SIG-M5 treated with dmso at 0.1 percent for 504 hours (cell line): ENCODE measurements at regions not wholly inside any gene's neighbourhood (a gene's known extent, or its start where the extent isn't known, plus 50 kb on each side); places are given as distances from the start of the nearest gene placed in this dataset.
A peak's percentile ranks its signal among the peaks of the same experiment; 100 is the strongest.

ENCODE experiments used
- DNase-seq: peaks from one replicate; lab custom pipeline; 2025; ENCODE audit not compliant: unreplicated experiment; lab: John Stamatoyannopoulos, UW

DNA sequence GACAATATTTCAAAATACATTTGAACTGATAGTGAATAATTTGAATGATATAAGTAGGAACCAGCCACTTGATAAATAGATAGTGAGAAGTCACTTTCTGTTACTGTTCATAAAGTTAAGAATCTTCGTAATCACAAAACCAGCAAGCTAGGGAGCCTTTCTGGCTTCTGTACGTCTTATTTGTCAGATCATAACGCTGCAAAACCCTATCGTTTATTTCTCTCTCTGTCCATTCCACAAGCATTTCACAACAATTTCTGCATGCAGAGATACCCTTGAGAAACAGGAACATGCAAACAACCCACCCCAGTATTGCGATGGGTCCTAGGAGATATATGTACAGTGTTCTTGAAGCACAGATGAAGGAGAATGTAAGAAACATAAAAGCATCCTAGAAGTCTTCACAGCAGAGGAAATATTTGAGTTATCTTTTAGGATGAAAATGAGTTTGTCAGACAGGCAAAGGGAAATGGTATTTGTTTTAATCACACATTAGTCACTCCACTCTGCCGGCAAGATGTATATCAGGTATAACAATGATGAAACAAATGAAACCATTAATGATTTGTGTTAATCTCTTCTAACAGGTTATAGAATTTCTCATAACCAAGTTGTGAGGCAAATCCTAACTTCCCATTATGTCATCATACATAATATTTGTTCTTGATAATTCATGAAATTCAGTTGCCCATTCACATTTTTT lies 668.7 kb upstream of the FTMT start:
- DNase-seq = no peak

DNA sequence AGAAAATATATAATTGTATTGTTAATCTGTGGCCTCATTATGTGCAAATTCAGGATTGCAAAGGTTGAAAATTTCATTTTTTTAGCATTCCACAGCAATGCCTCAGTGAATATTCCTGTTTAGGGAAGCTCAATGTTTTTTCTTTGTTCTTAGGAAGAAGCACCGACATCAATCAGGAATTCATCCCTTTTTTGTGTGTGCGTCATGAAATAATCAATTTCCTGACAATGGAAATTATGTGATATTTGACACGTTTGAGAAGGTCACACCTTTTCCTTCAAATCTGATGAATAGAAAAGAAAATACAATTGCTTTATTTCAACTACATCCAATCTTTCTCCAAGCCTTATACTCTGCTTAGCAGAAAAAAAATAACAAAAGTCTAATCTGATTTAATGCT lies 662.8 kb upstream of the FTMT start:
- no peak for DNase-seq

DNA sequence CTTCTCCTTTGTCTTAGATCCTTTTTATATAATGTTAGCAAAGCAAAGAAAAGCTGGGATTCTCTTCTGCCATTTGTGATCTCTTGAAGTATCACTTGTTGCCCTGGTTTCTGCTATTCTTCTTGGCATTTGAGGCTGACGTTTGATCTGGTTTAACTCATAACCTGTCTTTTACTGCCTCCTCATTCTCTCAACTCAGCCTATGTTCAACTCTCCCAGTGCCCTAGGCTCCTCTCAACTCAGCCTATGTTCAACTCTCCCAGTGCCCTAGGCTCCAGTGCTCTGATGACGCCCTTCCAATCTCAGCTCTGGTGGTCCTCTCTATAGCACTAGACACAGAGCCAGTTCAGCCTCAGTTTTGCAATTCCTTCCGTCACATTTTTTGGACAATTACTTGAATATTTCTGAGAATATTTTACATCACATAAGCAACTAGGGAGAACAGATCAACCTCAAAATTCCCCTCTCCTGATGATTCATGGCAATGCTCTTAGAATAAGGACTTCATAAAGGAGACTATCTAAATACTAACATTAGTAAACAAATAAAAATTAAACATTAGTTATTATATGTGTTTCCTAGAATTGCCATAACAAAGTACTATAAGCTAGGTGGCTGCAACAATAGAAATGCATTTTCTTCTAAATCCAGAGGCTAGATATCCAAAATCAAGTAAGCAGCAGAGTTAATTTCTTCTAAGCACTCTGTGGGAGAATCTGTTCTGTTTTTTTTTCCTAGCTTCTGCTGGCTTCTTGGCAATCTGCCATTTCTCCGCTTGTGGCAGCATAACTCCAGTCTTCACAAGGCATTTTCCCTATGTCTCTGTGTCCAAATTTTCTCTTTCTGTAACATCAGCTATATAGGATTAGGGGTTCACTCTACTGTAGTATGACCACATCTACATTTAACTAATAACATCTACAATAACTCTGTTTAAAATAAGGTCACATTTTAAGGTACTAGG lies 662.1 kb upstream of the FTMT start:
- no peak for DNase-seq

DNA sequence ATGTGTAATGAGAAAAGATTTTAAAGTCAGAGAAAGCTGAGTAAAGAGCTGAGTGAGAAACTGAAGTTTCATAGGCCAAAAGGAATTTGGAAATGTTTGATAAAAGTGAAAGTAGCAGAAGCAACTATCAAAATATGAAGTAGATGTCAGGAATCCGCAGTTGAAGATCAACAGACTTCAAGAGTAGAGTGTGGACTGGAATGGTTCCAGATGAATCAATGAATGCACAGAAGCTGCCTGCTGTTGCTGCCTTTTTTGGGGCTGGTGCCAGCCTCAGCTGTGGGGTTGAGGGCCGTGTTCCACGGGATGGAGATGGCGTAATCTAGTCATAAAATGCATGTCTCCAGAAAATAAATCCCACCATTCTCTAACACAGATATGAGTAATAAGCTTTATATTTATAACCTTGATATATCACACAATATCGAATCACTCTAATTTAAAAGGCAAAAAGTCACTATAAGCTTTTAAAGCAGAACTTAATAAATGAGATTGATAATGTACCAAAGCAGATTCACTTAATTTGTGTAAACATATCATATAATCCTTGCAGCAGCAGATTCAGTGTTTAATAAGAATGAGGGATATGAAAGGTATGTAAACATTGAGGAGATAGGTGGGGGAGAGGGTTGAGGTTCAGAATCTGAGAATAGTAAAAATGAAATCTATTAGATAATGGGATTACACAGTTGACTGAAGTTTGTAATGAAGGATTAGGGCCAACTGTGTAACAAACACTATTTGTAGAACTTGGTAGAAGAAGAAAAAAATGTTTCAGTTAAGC lies 652.3 kb upstream of the FTMT start:
- DNase-seq = no peak

DNA sequence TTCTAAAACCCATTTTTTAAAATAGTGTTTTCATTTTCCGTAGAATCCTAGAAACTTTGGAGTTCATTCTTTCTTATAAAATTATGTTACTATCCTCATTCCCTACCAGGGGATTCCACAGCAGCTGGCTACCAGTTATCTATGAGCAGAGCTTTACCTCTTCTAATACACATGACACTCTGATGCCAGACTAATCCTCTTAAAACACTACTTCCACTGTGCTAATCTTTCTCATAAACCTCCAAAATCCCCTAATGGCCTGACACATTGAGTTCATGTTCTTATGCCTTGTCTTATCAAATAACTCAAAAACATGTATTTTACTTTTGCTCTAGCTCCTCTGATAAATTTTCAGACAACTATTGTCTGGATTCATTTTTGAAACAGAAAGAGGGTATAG lies 633.6 kb upstream of the FTMT start:
- no peak for DNase-seq

DNA sequence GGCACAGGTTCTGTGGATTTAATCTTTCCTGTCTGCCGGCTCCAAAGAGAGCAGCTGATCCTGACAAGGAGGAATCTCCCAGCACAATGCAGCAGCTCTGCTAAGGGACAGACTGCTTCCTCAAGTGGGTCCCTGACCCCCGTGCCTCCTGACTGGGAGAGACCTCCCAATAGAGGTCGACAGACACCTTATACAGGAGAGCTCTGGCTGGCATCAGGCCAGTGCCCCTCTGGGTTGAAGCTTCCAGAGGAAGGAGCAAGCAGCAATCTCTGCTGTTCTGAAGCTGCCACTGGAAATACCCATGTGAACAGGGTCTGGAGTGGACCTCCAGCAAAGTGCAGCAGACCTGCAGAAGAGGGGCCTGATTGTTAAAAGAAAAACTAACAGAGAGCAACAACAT lies 630.2 kb upstream of the FTMT start:
- DNase-seq = no peak

DNA sequence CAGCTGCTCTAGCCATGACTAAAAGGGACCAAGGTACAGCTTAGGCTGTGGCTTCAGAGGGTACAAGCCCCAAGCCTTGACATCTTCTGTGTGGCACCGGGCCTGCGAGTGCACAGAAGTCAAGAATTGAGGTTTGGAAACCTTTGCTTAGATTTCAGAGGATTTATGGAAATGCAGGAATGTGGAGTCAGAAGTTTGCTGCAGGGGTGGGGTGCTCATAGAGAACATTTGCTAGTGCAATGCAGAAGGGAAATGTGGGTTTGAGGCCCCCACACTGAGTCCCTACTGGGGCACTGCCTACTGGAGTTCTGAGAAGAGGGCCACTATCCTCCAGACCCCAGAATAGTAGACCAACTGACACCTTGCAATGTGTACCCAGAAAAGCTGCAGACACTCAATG lies 624.9 kb upstream of the FTMT start:
- DNase-seq = no peak

DNA sequence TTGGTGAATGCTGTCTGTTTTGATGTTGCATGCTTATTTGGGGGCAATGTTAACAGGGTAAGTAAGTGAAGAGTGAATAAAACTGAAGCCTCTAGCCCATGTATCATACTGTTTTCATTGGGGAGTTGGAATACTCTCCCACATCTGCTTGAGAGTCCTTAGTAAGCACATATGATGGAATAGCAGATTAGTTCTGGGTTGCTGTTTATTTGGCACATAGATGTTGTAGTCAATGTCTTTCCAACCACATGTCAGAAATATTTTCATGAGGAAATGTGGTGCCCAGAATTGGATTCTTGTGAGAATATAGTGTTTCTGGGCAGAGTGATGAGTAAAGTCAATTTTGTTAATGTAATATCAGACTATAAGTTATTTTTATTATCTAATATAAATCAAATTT lies 611.7 kb upstream of the FTMT start:
- DNase-seq = no peak

DNA sequence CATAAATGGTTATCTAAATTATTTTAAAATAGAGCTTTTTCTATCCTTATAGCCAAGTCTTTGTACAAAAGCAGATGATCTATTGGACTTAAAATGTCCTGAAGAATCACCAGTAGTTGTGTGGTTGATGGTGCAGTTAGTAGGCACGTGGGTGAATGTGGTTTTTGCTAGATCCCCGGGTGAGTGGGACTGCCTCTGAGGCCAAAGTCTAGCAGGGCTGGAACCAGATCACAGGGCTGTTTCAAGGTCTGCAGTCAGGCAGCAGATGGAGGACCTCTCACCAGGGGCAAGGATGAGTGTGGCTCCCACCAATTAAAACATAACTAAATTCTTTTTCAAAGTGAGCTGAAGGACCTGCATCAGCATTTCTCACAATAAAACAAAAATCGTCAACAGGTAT lies 604.7 kb upstream of the FTMT start:
- DNase-seq = no peak

DNA sequence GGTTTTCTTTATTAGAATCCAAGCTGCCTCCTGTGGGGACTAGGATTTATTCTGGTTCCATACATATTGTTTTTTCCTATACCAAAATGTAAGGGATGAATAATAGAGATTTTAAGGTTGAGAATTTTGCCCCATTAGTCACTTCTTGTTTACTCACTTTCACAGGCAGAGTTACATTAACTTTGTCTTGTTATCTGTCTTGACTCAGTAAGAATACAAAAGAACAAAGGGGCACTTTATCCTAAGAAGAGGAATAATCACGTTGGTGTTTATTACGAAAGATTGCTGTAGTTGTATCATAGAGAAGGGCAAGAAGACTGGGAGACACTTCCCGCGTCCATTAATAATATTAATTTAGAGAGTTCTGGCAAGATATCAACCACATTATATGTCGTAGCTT lies 599.7 kb upstream of the FTMT start:
- DNase-seq = no peak

DNA sequence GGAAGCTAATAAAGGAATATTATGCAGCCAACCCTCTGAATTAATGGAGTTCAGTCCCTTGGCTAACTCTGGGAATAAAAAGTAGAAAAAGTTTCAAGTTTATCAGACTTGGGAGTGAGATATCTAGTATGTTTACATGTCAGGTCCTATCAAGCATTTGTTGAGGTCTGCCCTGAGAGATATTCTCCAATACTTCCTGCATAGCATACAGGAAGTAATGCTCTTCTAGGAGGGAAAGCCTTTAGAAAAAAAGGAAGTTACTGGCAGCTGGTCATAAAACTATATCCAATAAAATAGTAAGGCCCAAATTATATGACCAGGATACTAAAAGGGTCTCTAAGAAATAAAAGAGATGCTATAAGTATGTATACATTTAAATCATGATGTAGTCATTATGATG lies 594.1 kb upstream of the FTMT start:
- DNase-seq = peak; percentile 19

DNA sequence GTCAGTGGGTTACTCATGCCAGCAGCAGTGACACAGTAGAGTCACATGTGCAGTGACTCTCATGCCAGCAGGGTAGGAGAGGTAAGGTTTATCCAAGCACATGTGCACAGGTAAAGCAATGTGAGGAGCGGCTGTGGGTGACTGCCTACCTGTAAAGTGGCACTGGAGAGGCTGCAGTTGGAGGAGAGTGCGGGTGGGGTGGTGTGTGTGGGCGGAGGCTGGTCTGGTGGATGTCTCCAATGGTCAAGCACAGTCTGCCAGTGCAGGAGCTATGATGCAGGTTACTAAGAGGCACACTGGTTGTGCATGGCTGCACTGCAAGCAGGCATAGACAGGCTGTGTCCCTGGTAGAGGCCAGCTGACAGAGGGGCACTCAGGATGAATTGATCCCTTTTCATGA lies 588.2 kb upstream of the FTMT start:
- DNase-seq = no peak

DNA sequence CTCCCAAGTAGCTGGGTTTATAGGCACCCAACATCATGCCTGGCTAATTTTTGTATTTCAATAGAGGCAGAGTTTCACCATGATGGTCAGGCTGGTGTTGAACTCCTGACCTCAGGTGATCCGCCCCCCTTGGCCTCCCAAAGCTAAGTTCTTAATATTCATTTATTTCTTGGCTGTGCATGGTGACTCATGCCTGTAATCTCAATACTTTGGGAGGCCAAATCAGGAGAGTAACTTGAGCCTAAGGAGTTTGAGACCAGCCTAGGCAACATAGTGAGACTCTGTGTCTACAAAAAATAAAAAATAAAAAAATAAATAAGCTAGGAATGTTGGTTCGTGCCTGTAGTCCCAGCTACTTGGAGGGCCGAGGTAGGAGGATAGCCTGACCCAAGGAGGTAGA lies 587.1 kb upstream of the FTMT start:
- DNase-seq = no peak

DNA sequence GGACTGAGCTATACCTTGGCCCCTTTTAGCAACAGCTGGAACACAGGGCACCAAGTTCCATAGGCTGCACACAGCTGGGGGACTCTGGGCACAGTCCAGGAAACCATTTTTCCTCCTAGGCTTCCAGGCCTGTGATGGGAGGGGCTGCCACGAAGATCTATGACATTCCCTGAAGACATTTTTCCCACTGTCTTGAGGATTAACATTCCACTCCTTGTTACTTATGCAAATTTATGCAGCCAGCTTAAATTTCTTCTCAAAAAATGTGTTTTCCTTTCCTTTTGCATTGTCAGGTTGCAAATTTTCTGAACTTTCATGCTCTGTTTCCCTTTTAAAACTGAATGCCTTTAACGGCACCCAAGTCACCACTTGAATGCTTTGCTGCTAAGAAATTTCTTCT lies 580.1 kb upstream of the FTMT start:
- no peak for DNase-seq

DNA sequence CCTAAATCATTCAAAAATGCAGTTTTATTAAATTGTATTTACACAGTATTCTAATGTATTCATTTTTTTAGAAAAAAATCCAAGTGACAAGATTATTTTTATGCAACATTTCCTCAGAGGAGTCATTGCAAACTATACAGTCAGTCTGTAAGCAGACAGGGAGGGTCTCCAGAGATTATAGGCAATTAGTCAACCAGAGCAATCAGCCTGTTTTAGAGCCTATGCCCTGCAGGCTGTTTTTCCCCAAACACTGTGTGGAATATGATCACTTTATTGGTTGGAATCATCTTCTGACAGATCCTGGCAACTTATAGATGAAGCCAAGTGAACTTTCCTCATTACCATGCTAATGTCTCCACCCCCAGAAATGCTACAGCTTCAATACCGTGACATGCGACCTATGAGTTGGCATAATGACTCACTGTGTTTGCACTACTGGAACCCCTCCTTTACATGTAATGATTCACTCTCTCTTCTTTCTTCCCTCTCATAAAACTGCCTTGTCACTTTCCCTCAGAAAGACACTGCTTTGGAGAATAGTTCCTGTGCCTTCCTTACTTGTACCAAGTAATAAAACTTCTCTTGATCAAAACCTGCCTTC lies 577.7 kb upstream of the FTMT start:
- DNase-seq = peak; percentile 56

DNA sequence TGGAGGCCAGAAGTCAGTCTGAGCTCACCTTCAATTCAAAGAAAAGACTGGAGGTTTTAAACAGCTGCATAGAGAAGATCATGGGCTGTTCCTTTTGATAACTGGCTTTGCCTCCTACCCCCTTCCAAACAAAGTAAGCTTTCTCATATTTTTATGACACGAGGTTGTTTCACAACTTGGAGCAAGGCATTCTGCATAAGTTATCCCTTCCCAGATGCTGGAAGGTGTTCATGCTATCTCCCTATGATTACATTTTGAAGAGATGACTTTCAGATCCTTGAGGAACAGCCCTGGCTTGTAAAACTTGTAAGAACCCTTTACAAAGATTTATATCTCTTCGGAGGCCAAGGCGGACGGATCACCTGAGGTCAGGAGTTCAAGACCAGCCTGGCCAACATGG lies 571.9 kb upstream of the FTMT start:
- no peak for DNase-seq

DNA sequence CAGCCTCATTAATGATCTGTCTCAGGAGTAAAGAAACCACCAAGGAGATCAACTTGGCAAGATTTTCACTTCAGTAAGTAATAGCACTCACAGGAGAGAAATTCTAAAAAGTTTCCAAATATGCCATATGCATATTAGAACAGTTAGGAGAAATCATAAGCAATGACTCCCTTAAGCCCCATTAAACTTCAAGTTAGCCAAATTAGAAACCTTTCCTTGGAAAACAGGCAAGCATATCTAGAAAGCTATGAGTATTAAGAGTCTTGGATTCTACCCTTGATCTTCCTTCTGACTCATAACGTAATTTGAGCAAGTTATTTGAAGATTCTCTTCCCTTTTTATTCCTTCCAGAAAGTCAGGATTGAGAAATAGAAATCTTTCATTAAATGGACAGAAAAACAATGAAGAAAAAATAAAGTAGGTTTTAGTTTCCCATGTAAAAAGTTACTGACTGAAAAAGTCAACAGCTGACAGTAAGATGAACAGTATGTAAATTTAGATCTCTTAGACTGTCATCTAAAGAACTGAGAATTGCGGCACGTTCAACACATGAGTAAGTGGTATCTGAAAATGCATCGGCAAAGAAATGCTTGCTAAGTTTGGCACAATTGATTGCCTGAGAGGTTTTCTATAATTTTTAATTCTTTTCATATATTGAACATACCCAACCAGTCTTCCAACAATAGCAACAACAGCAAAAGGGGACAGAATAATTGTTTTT lies 565.7 kb upstream of the FTMT start:
- no peak for DNase-seq

DNA sequence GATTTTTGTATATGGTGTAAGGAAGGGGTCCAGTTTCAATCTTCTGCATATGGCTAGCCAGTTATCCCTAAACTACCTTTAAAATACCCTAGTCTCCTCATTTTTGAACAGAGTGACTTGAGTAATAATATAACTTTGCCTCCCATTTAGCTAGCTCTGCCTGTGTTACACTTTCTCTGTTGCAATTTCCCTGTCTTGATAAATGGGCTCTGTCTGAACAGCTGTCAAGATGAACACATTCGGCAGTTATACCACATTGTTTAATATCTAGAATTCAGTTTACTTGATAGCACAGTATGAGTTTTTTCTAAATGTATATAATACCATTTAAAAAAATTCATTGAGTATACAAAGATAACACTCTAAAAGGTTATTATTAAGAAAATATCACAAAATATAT lies 562.9 kb upstream of the FTMT start:
- no peak for DNase-seq

DNA sequence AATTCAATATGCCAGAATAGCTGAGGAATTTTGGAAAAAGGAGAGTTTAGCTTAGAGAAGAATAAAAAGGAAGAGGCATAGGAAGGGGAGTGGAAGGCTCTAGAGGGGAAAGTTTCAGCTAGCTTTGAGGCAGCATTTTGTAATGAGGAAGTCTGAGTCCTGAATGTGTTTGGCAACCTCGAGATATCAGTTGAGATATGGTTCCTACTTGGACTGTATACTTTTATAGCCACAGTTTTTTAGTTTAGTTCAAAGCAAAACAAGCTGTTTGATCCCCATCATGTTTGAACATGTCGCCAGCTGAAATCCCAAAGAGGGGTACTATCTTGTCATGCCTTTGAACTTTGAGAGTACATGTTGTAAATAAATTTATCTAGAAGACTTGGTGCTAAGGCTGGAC lies 559.0 kb upstream of the FTMT start:
- peak; percentile 4 for DNase-seq

DNA sequence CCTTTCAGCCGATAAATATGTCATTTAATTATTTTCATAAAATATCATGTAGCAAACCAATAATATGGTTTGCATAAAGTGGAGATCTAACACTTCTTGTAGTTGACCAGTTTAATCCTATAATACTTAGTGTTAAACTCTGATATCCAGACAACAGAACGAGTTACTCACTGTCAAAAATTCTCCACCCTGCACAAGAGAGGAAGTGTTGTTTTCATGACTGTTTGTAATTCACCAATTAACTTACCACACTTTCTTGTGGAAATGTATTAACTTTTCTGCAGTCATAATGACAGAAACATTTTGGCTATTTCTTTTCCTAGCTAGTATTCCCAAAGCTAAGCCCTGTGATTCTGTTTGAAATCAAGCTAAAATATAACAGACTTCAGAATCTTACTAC lies 555.3 kb upstream of the FTMT start:
- no peak for DNase-seq

DNA sequence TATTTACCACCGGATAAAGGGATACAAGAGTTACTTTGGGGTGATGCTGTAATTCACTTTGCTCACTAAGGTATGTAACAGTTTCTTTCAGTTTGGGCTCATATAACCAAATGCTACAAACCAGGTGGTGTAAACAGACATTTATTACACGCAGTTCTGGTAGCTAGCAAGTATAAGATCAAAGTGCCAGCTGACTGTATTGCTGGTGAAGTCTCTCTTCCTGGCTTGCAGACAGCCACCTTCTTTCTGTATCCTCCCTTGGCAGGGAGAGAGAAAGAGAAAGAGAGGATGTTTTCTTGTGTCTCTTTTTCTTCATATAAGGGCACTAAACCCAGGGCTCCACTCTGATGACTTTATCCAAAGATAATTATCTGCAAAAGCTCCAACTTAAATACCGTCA lies 552.5 kb upstream of the FTMT start:
- DNase-seq = no peak
